H1 (cell line): ENCODE measurements at regions not wholly inside any gene's neighbourhood (a gene's known extent, or its start where the extent isn't known, plus 50 kb on each side); places are given as distances from the start of the nearest gene placed in this dataset.

Experiments
- CTCF ChIA-PET: fragments of 300-600 bp; sonication (Branson Sonifier 250); formaldehyde crosslinking; loops from one replicate; lab custom pipeline; 2021; ENCODE audit not compliant: partially characterized antibody; lab: Charles Lee
- POLR2A ChIA-PET: fragments of 300-600 bp; sonication (Branson Sonifier 250); formaldehyde crosslinking; loops from one replicate; lab custom pipeline; 2021; ENCODE audit warnings: inconsistent platforms; ENCODE audit not compliant: partially characterized antibody; lab: Charles Lee
- DNase-seq, 2 experiments: peaks; one replicate each; pipeline versions ENCODE4 v3.0.0 to v3.0.0-alpha.2; 2010 to 2022; ENCODE audit warnings: low spot score in 2 of 2, low read depth in 1 of 2, mixed read lengths in 1 of 2
- FAIRE-seq: peaks from 2 replicates; lab custom pipeline; 2011; peaks lifted over from hg19 to GRCh38; lab: Jason Lieb, UNC
- H2AFZ ChIP-seq: 2 replicates; pipeline ENCODE4 v1.8.1; 2012; ENCODE audit warnings: low read length, inconsistent platforms
- H2AK5ac ChIP-seq: 2 replicates; pipeline ENCODE4 v1.6.1; 2013; ENCODE audit warnings: low read depth, low read length
- H2BK120ac ChIP-seq: replicated peaks from 2 replicates; pipeline ENCODE3; 2013; ENCODE audit warnings: low read depth, low read length, inconsistent platforms
- H2BK12ac ChIP-seq: 2 replicates; pipeline ENCODE4 v1.6.1; 2013; ENCODE audit warnings: low read depth, low read length
- H2BK15ac ChIP-seq: 2 replicates; pipeline ENCODE4 v1.6.1; 2013; ENCODE audit warnings: low read length
- H2BK20ac ChIP-seq: 2 replicates; pipeline ENCODE4 v1.6.1; 2013; ENCODE audit warnings: low read length
- H2BK5ac ChIP-seq: 2 replicates; pipeline ENCODE4 v1.6.1; 2013; ENCODE audit warnings: low read depth, low read length
- H3K14ac ChIP-seq: 2 replicates; pipeline ENCODE4 v1.6.1; 2013; ENCODE audit warnings: inconsistent platforms; ENCODE audit not compliant: insufficient read length
- H3K18ac ChIP-seq: 2 replicates; pipeline ENCODE4 v1.6.1; 2013; ENCODE audit warnings: low read length; ENCODE audit errors: extremely low read depth
- H3K23ac ChIP-seq: 2 replicates; pipeline ENCODE4 v1.6.1; 2013; ENCODE audit warnings: inconsistent platforms; ENCODE audit not compliant: insufficient read length
- H3K23me2 ChIP-seq: 2 replicates; pipeline ENCODE4 v1.6.1; 2013; ENCODE audit warnings: low read depth, low read length
- H3K27ac ChIP-seq: 2 replicates; pipeline ENCODE4 v1.6.1; 2011; ENCODE audit warnings: low read depth, low read length, inconsistent platforms
- H3K27me3 ChIP-seq, 4 experiments: replicated peaks in 1 of 4; 1 replicate in 1 of 4; 2 replicates in 3 of 4; pipeline versions ENCODE4 v1.6.1 to v1.8.1; 2011 to 2013; ENCODE audit warnings: low read length in 3 of 4, mild to moderate bottlenecking in 3 of 4, inconsistent platforms in 2 of 4, mixed read lengths in 2 of 4, moderate library complexity in 1 of 4; ENCODE audit not compliant: control insufficient read depth in 3 of 4, insufficient read depth in 3 of 4; ENCODE audit errors: extremely low read depth in 1 of 4
- H3K36me3 ChIP-seq, 4 experiments: 2 replicates each; pipeline versions ENCODE4 v1.6.1 to v1.8.1; 2011 to 2013; ENCODE audit warnings: mild to moderate bottlenecking in 4 of 4, low read length in 3 of 4, moderate library complexity in 2 of 4, control low read depth in 1 of 4, inconsistent platforms in 1 of 4; ENCODE audit not compliant: insufficient read depth in 4 of 4, control insufficient read depth in 2 of 4
- H3K4ac ChIP-seq: replicated peaks from 2 replicates; pipeline ENCODE3; 2013; ENCODE audit warnings: low read length, low read depth, mixed read lengths, inconsistent platforms; ENCODE audit not compliant: insufficient read length
- H3K4me1 ChIP-seq, 4 experiments: replicated peaks in 1 of 4; 1 replicate in 1 of 4; 2 replicates in 3 of 4; pipeline versions ENCODE4 v1.6.1 to v1.8.1; 2011 to 2013; ENCODE audit warnings: low read length in 3 of 4, inconsistent platforms in 2 of 4, mixed read lengths in 1 of 4; ENCODE audit not compliant: insufficient read depth in 4 of 4, control insufficient read depth in 3 of 4
- H3K4me2 ChIP-seq, 2 experiments: 2 replicates each; pipeline versions ENCODE4 v1.6.1 to v1.8.1; 2011 to 2013; ENCODE audit warnings: low read depth in 2 of 2, low read length in 2 of 2, control low read depth in 1 of 2, inconsistent platforms in 1 of 2, mild to moderate bottlenecking in 1 of 2; ENCODE audit not compliant: insufficient read depth in 1 of 2
- H3K4me3 ChIP-seq, 4 experiments: fragments of 200-600, 300-600 bp in 1 of 4; sonication (generic), shearing (Covaris generic), sonication (Bioruptor Twin) in 1 of 4; 2 replicates each; pipeline versions ENCODE4 v1.5.1 to v1.8.1; 2011 to 2016; ENCODE audit warnings: low read length in 4 of 4, low read depth in 3 of 4, control low read depth in 2 of 4, inconsistent platforms in 2 of 4, mild to moderate bottlenecking in 2 of 4, mixed read lengths in 1 of 4, moderate library complexity in 1 of 4; ENCODE audit not compliant: insufficient read depth in 2 of 4; ENCODE audit errors: extremely low read depth in 1 of 4
- H3K56ac ChIP-seq: replicated peaks from 2 replicates; pipeline ENCODE3; 2013; ENCODE audit warnings: low read depth, mild to moderate bottlenecking, mixed read lengths, low read length, inconsistent platforms; ENCODE audit not compliant: insufficient read length
- H3K79me1 ChIP-seq: 2 replicates; pipeline ENCODE4 v1.6.1; 2013; ENCODE audit warnings: low read depth, low read length, control low read depth
- H3K79me2 ChIP-seq, 2 experiments: 2 replicates each; pipeline versions ENCODE4 v1.6.1 to v1.8.1; 2012 to 2013; ENCODE audit warnings: low read length in 2 of 2, mild to moderate bottlenecking in 2 of 2, inconsistent platforms in 1 of 2; ENCODE audit not compliant: insufficient read depth in 2 of 2, control insufficient read depth in 1 of 2
- H3K9ac ChIP-seq, 4 experiments: replicated peaks in 1 of 4; 1 replicate in 1 of 4; 2 replicates in 3 of 4; pipeline versions ENCODE4 v1.6.1 to v1.8.1; 2011 to 2013; ENCODE audit warnings: low read depth in 3 of 4, low read length in 3 of 4, control low read depth in 2 of 4, mild to moderate bottlenecking in 2 of 4, moderate library complexity in 2 of 4, inconsistent platforms in 1 of 4; ENCODE audit errors: extremely low read depth in 1 of 4
- H3K9me3 ChIP-seq, 2 experiments: 2 replicates each; pipeline versions ENCODE4 v1.6.1 to v1.8.1; 2012 to 2013; ENCODE audit warnings: mild to moderate bottlenecking in 2 of 2, moderate library complexity in 2 of 2, control low read depth in 1 of 2, inconsistent platforms in 1 of 2, low read depth in 1 of 2, low read length in 1 of 2, mixed read lengths in 1 of 2; ENCODE audit not compliant: insufficient read depth in 2 of 2
- H4K20me1 ChIP-seq, 2 experiments: replicated peaks in 1 of 2; 2 replicates each; pipeline versions ENCODE3 to v1.8.1; 2011 to 2013; ENCODE audit warnings: inconsistent platforms in 2 of 2, low read length in 2 of 2, mild to moderate bottlenecking in 1 of 2; ENCODE audit not compliant: insufficient read depth in 2 of 2, control insufficient read depth in 1 of 2
- H4K5ac ChIP-seq: 2 replicates; pipeline ENCODE4 v1.6.1; 2013; ENCODE audit warnings: low read length, low read depth, mixed read lengths, inconsistent platforms; ENCODE audit not compliant: insufficient read length
- H4K8ac ChIP-seq: 2 replicates; pipeline ENCODE4 v1.8.0; 2013; ENCODE audit warnings: mild to moderate bottlenecking, moderate library complexity, low read length, inconsistent platforms; ENCODE audit not compliant: insufficient read depth; ENCODE audit errors: extremely low read depth
- H4K91ac ChIP-seq: replicated peaks from 2 replicates; pipeline ENCODE3; 2013; ENCODE audit warnings: low read length, mixed read lengths, inconsistent platforms; ENCODE audit not compliant: insufficient read length
- CEBPB ChIP-seq: IDR thresholded peaks from 2 replicates; pipeline ENCODE4 v1.6.1; 2012; ENCODE audit warnings: low read depth, low read length
- KDM4A ChIP-seq: IDR thresholded peaks from one replicate; pipeline ENCODE4 v1.7.1; 2012; ENCODE audit warnings: low read depth, mild to moderate bottlenecking, moderate library complexity, low read length, inconsistent platforms; ENCODE audit not compliant: severe bottlenecking
- POLR2AphosphoS5 ChIP-seq: IDR thresholded peaks from 2 replicates; pipeline ENCODE4 v1.6.1; 2011; ENCODE audit warnings: low read depth, low read length
- SIX5 ChIP-seq: IDR thresholded peaks from 2 replicates; pipeline ENCODE4 v1.6.1; 2011; ENCODE audit warnings: mild to moderate bottlenecking, low read depth, low read length
- WGBS, 2 experiments: shearing (Covaris generic) in 1 of 2; methylation state at CpG; one replicate each; pipeline versions ENCODE4 v1.1.6 to v1.1.7; 2013 to 2015; ENCODE audit warnings: low lambda C conversion rate in 2 of 2, mixed read lengths in 2 of 2, inconsistent platforms in 1 of 2, low coverage in 1 of 2, missing lambda C conversion rate in 1 of 2; ENCODE audit not compliant: insufficient replicate concordance in 2 of 2, insufficient coverage in 1 of 2, insufficient read length in 1 of 2; ENCODE audit errors: extremely low coverage in 1 of 2, missing lambda C conversion rate in 1 of 2; 5-methylcytosine and 5-hydroxymethylcytosine counted together
- TF ChIP-seq, protein P1 (sequence below): IDR thresholded peaks from 2 replicates; pipeline ENCODE4 v1.6.1; 2012; ENCODE audit warnings: low read length, inconsistent platforms

DNA sequence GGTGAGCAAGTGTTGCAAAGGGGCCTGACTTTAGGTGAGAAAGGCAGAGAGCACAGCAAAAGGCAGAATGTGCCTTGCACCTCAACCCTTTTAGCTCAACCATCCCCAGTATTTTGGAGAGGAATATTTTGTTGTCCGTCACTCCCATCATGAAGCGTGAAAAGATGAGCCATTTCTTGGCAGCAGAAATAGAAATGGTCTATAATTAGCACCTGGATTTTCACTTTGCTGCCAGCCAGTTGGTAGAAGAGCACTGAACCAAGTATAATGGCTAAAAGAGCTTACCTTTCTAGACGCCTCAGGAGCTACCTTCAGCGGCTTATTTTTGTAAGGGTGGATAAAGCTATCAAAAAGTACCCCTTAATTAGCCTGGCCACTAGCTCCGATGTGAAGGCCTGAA lies 406.7 kb downstream of the OCA2 start:
- Histone ChIP-seq H3K4ac (no peak overlapping the region), H3K27me3 (no peaks in the 10 kb centered on the region), H3K56ac (no peak overlapping the region), H4K5ac (no peak overlapping the region), H3K9ac (no peak overlapping the region), H2BK15ac (no peak overlapping the region), H4K8ac (no peak overlapping the region), H3K4me1 (peaks cover 0 to 5% (median 3%) of the 10 kb centered on the region in 4 experiments; a peak in 2 of 7 replicates), H3K9me3 (0 out of 4 replicates have a peak, but pooled peaks cover 0 to 3% of the 10 kb centered on the region in 2 experiments), H3K4me2 (no peak overlapping the region), H2AFZ (no peak overlapping the region), H3K23me2 (peaks cover 3% of the 10 kb centered on the region; the same call in 1 of the 2 replicates), H3K36me3 (no peaks in the 10 kb centered on the region), H2BK120ac (no peak overlapping the region), H2BK5ac (no peak overlapping the region), H4K91ac (no peak overlapping the region), H3K79me2 (no peaks in the 10 kb centered on the region), H3K23ac (no peak overlapping the region), H4K20me1 (peaks cover 0 to 3% of the 10 kb centered on the region in 2 experiments), H2BK20ac (no peak overlapping the region), H3K18ac (no peak overlapping the region), H3K27ac (no peak overlapping the region), H2BK12ac (no peak overlapping the region), H3K79me1 (no peaks in the 10 kb centered on the region), H3K4me3 (no peak overlapping the region), H3K14ac (no peak overlapping the region), H2AK5ac (no peak overlapping the region)
- TF ChIP-seq, protein P1, sequence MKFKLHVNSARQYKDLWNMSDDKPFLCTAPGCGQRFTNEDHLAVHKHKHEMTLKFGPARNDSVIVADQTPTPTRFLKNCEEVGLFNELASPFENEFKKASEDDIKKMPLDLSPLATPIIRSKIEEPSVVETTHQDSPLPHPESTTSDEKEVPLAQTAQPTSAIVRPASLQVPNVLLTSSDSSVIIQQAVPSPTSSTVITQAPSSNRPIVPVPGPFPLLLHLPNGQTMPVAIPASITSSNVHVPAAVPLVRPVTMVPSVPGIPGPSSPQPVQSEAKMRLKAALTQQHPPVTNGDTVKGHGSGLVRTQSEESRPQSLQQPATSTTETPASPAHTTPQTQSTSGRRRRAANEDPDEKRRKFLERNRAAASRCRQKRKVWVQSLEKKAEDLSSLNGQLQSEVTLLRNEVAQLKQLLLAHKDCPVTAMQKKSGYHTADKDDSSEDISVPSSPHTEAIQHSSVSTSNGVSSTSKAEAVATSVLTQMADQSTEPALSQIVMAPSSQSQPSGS = no peak
- TF ChIP-seq CEBPB (no peak), KDM4A (no peak), POLR2AphosphoS5 (no peak), SIX5 (no peak)
- no peak for FAIRE-seq
- CTCF ChIA-PET = interaction anchor here (0.6 to 2.9 kb wide), 6 partner anchors 10 to 204 kb away, joined by 3 to 24 read pairs (median 4); no protein-coding TSS in a partner anchor
- WGBS, 2 experiments = 94% methylated on average over 5 of the region's 5 CpGs; no CpG with 5 or more reads in 1 of the 2 experiments
- DNase-seq = no peak
- POLR2A ChIA-PET = no interaction called here
